Kidney (tissue), 13 donors: ENCODE measurements at regions not wholly inside any gene's neighbourhood (a gene's known extent, or its start where the extent isn't known, plus 50 kb on each side); places are given as distances from the start of the nearest gene placed in this dataset.

Source experiments
- DNase-seq, 5 donors: peaks; one replicate each; pipeline ENCODE4 v3.0.0-alpha.2; 2013 to 2020
- FAIRE-seq: peaks from 2 replicates; lab custom pipeline; 2012; peaks lifted over from hg19 to GRCh38; lab: Jason Lieb, UNC
- H3K27ac ChIP-seq, 2 donors: one replicate each; pipeline ENCODE4 v1.7.0; 2013; ENCODE audit warnings: low read depth in 2 of 2, low read length in 2 of 2, inconsistent platforms in 1 of 2
- H3K27me3 ChIP-seq: one replicate; pipeline ENCODE4 v1.7.1; 2013; ENCODE audit warnings: low read length, inconsistent platforms; ENCODE audit not compliant: control insufficient read depth, insufficient read depth
- H3K36me3 ChIP-seq, 3 donors: one replicate each; pipeline versions ENCODE4 v1.7.0 to v1.7.1; 2013; ENCODE audit warnings: low read length in 3 of 3, control low read depth in 1 of 3, inconsistent platforms in 1 of 3; ENCODE audit not compliant: insufficient read depth in 3 of 3, control insufficient read depth in 2 of 3
- H3K4me1 ChIP-seq, 3 donors: one replicate each; pipeline versions ENCODE4 v1.7.0 to v1.7.1; 2013; ENCODE audit warnings: low read length in 3 of 3, inconsistent platforms in 1 of 3, low read depth in 1 of 3; ENCODE audit not compliant: control insufficient read depth in 2 of 3, insufficient read depth in 2 of 3
- H3K4me3 ChIP-seq, 3 donors: one replicate each; pipeline versions ENCODE4 v1.7.0 to v1.8.1; 2013; ENCODE audit warnings: low read length in 3 of 3, control low read depth in 1 of 3, inconsistent platforms in 1 of 3
- H3K9ac ChIP-seq, 3 donors: one replicate each; pipeline versions ENCODE4 v1.7.0 to v1.7.1; 2013; ENCODE audit warnings: low read length in 3 of 3, control low read depth in 1 of 3, inconsistent platforms in 1 of 3
- H3K9me3 ChIP-seq, 3 donors: one replicate each; pipeline versions ENCODE4 v1.7.0 to v1.7.1; 2013; ENCODE audit warnings: low read length in 3 of 3, control low read depth in 1 of 3, inconsistent platforms in 1 of 3; ENCODE audit not compliant: control insufficient read depth in 2 of 3, insufficient read depth in 1 of 3
- intact Hi-C: fragments of 100-400 bp; cut with DNase I; formaldehyde crosslinking; loops from one replicate; pipeline ENCODE4 v1.11.1; 2022
- TF ChIP-seq, protein P1 (sequence below): IDR thresholded peaks from 3 replicates; pipeline ENCODE4 v1.5.1; 2012; ENCODE audit warnings: mild to moderate bottlenecking, moderate library complexity, borderline replicate concordance; ENCODE audit not compliant: insufficient read depth; ENCODE audit errors: extremely low read depth
- donor health status: control.
- donor health status: control.
- donor health status: control.
- donor health status: control.
- donor health status: control.
- donor health status: DM: yes; HTN: yes; CAD: no.
- donor health status: Normal renal cell carcinoma (clear cell type).

DNA sequence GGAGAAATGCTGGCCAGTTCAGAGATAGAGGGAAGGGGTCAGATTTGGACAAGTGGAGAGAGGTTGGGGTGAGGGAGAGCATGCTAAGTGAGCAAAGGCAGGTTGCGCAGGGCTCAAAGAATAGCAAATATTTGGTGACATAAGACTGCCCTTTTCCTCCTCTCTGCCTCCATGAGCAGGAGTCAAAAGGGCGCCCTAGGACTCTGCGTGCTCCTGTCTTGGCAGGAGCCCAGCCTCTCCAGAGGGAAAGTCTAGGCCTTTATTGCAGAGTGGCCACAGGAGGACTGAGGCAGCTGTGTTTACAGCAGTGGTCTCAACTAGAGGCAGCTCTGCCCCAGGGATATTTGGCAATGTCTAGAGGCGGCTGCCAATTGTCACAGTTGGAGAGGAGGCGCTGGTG lies 165.6 kb downstream of the FAM43A start:
- intact Hi-C loops, result no loop called here

GRCh38 chr3:194851941-194852340 lies 166.3 kb downstream of the FAM43A start:
- no peak for FAIRE-seq

More for the DNA sequence above, 165.6 kb downstream of the FAM43A start:
- TF ChIP-seq, protein P1, sequence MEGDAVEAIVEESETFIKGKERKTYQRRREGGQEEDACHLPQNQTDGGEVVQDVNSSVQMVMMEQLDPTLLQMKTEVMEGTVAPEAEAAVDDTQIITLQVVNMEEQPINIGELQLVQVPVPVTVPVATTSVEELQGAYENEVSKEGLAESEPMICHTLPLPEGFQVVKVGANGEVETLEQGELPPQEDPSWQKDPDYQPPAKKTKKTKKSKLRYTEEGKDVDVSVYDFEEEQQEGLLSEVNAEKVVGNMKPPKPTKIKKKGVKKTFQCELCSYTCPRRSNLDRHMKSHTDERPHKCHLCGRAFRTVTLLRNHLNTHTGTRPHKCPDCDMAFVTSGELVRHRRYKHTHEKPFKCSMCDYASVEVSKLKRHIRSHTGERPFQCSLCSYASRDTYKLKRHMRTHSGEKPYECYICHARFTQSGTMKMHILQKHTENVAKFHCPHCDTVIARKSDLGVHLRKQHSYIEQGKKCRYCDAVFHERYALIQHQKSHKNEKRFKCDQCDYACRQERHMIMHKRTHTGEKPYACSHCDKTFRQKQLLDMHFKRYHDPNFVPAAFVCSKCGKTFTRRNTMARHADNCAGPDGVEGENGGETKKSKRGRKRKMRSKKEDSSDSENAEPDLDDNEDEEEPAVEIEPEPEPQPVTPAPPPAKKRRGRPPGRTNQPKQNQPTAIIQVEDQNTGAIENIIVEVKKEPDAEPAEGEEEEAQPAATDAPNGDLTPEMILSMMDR, result no peak
- Histone ChIP-seq H3K4me1 (peaks cover 0 to 5% (median 0%) of the 10 kb centered on the region in 3 donors), H3K9me3 (peaks cover 0 to 2% (median 0%) of the 10 kb centered on the region in 3 donors), H3K36me3 (no peaks in the 10 kb centered on the region), H3K27ac (no peak overlapping the region), H3K27me3 (no peaks in the 10 kb centered on the region), H3K4me3 (no peak overlapping the region), H3K9ac (no peak overlapping the region)
- no peak for DNase-seq
- FAIRE-seq, result no peak

DNA sequence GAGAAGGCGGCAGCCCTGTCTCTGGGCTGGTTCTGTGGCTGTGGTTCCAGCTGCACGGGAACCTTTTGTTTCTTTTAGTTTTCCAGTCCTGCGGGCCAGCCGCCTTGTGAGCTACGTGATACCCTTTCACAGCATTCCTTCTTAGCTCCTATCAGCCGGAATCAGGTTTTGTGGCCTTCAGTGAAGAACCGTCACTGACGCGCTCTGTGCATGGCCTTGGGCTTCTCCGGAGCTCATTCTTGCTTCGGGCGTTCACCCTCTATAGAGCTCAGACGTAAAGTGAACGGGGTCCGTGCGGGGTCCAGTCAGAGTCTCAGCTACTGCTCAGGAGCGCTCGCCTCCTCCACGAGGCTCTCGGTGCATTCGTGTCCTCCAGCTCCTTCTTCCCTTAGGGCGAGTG lies 166.7 kb downstream of the FAM43A start:
- Histone ChIP-seq H3K36me3 (no peaks in the 10 kb centered on the region), H3K9ac (no peak overlapping the region), H3K4me1 (peaks cover 0 to 5% (median 0%) of the 10 kb centered on the region in 3 donors), H3K9me3 (peaks cover 0 to 2% (median 0%) of the 10 kb centered on the region in 3 donors), H3K27ac (no peak overlapping the region), H3K27me3 (no peaks in the 10 kb centered on the region), H3K4me3 (no peak overlapping the region)
- FAIRE-seq, result no peak
- DNase-seq, result no peak
- intact Hi-C loops, result no loop called here
- TF ChIP-seq, protein P1, result no peak

More at GRCh38 chr3:194851941-194852340, 166.3 kb downstream of the FAM43A start:
- intact Hi-C loops, result no loop called here
- Histone ChIP-seq H3K27ac (no peak overlapping the region), H3K9me3 (peaks cover 0 to 2% (median 0%) of the 10 kb centered on the region in 3 donors), H3K36me3 (no peaks in the 10 kb centered on the region), H3K4me3 (no peak overlapping the region), H3K9ac (no peak overlapping the region), H3K4me1 (peaks cover 0 to 5% (median 0%) of the 10 kb centered on the region in 3 donors), H3K27me3 (no peaks in the 10 kb centered on the region)
- TF ChIP-seq, protein P1, result no peak
- no peak for DNase-seq
